Stomach (tissue), 4 donors: ENCODE measurements at regions not wholly inside any gene's neighbourhood (a gene's known extent, or its start where the extent isn't known, plus 50 kb on each side); places are given as distances from the start of the nearest gene placed in this dataset.

ENCODE experiments used
- EP300 ChIP-seq: sonication (generic); formaldehyde crosslinking; IDR thresholded peaks from one replicate; pipeline ENCODE4 v1.6.1; 2017; ENCODE audit warnings: antibody characterized with exemption
- POLR2A ChIP-seq, 4 donors: fragments of 450-650 bp; IDR thresholded peaks; one replicate each; pipeline ENCODE4 v1.6.1; 2016; ENCODE audit warnings: antibody characterized with exemption in 4 of 4, control low read depth in 2 of 4, mild to moderate bottlenecking in 1 of 4, moderate library complexity in 1 of 4

- TF ChIP-seq EP300 (no peak), POLR2A (IDR thresholded peaks at IDR 0.05) (no peak)
Measured at GRCh38 chr20:22836211-22836610, 198.9 kb upstream of the SSTR4 start.
